ENCODE measurements at regions not wholly inside any gene's neighbourhood (a gene's known extent, or its start where the extent isn't known, plus 50 kb on each side); places are given as distances from the start of the nearest gene placed in this dataset.

DNA sequence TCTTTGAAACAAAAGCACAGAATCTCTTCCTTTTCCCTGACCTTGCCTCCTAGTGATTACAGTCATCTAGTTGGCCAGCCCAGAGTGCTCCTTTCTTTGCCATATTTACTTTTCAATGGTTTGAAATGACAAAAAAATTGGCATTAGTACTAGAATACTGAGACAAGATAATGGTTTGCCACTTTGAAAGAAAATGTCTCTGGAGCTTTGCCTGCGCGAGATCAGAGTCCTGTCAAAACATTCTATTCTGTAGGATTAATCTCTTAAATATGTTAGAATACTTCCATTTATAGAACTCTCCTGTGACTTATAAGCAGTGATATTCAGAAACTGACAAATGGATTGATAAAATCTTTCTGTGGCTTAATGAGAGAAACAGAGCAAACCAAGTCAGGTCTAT is 484.0 kb upstream of the IZUMO3 start:
- ChIA-PET POLR2A (no interaction called here), CTCF (no interaction called here)
- DNase-seq (ENCODE audit: extremely low spot score): no peak
- TF ChIP-seq FOXK2 (IDR thresholded peaks at IDR 0.05): no peak
- TF ChIP-seq ELF4 (IDR thresholded peaks at IDR 0.05): no peak
- TF ChIP-seq CTBP1 (IDR thresholded peaks at IDR 0.05; ENCODE audit: borderline replicate concordance): no peak
- TF ChIP-seq ARNT (IDR thresholded peaks at IDR 0.05): no peak
- TF ChIP-seq BHLHE40 (IDR thresholded peaks at IDR 0.05; ENCODE audit: borderline replicate concordance): no peak
- no peak for TF ChIP-seq TARDBP (IDR thresholded peaks at IDR 0.05)
- no peak for TF ChIP-seq SUZ12 (IDR thresholded peaks at IDR 0.05)
- TF ChIP-seq FOXA1 (IDR thresholded peaks at IDR 0.05): no peak
- TF ChIP-seq NFRKB (IDR thresholded peaks at IDR 0.05): no peak
- no peak for TF ChIP-seq L3MBTL2 (conservative IDR thresholded peaks at IDR 0.05)

DNA sequence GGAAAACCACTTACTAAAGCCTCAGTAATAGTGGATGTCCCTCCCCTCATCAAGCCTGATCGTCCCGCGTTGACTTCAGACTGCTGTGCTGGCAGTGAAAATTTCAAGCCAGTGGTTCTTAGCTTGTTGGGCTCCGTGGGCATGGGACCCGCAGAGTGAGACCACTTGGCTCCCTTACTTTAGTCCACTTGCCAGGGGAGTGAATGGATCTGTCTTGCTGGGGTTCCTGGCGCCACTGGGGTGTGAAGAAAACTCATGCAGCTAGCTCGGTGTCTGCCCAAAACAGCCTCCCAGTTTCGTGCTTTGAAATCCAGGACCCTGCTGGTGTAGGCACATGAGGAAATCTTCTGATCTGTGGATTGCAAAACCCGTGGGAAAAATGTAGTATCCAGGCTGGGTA is 480.0 kb upstream of the IZUMO3 start:
- no peak for DNase-seq (ENCODE audit: extremely low spot score)
- POLR2A ChIA-PET: no interaction called here
- CTCF ChIA-PET: no interaction called here
- TF ChIP-seq L3MBTL2 (conservative IDR thresholded peaks at IDR 0.05): no peak
- TF ChIP-seq SUZ12 (IDR thresholded peaks at IDR 0.05): no peak
- TF ChIP-seq, protein P1, sequence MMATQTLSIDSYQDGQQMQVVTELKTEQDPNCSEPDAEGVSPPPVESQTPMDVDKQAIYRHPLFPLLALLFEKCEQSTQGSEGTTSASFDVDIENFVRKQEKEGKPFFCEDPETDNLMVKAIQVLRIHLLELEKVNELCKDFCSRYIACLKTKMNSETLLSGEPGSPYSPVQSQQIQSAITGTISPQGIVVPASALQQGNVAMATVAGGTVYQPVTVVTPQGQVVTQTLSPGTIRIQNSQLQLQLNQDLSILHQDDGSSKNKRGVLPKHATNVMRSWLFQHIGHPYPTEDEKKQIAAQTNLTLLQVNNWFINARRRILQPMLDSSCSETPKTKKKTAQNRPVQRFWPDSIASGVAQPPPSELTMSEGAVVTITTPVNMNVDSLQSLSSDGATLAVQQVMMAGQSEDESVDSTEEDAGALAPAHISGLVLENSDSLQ (IDR thresholded peaks at IDR 0.05): no peak
- no peak for TF ChIP-seq LEF1 (IDR thresholded peaks at IDR 0.05; ENCODE audit: borderline replicate concordance)
- no peak for TF ChIP-seq NFRKB (IDR thresholded peaks at IDR 0.05)
- TF ChIP-seq ARNT (IDR thresholded peaks at IDR 0.05): no peak
- TF ChIP-seq ZNF384 (IDR thresholded peaks at IDR 0.05): no peak
- no peak for TF ChIP-seq FOXK2 (IDR thresholded peaks at IDR 0.05)
- no peak for TF ChIP-seq BHLHE40 (IDR thresholded peaks at IDR 0.05; ENCODE audit: borderline replicate concordance)
- TF ChIP-seq ELF4 (IDR thresholded peaks at IDR 0.05): no peak
- no peak for TF ChIP-seq FOXM1 (IDR thresholded peaks at IDR 0.05; ENCODE audit: borderline replicate concordance)
- TF ChIP-seq HDGF (IDR thresholded peaks at IDR 0.05; ENCODE audit: borderline replicate concordance): no peak
- TF ChIP-seq CTBP1 (IDR thresholded peaks at IDR 0.05; ENCODE audit: borderline replicate concordance): no peak
- no peak for TF ChIP-seq FOXA1 (IDR thresholded peaks at IDR 0.05)
- no peak for TF ChIP-seq TARDBP (IDR thresholded peaks at IDR 0.05)
- TF ChIP-seq SP1 (IDR thresholded peaks at IDR 0.05): no peak

DNA sequence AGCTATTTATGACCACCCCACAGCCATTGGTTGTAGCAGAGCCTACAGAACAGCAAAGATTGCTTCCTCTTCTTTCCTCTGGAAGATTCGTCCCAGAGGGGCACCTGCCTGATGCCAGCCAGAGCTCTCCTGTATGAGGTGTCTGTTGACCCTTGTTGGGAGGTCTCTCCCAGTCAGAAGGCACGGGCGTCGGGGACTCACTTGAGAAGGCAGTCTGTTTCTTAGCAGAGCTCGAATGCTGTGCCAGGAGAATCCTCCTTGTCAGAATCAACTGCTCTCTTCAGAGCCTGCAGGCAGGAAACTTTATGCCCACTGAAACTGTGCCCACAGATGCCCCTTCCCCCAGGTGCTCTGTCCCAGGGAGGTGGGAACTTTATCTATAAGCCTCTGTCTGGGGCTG is 479.5 kb upstream of the IZUMO3 start:
- ChIA-PET POLR2A (no interaction called here), CTCF (no interaction called here)
- TF ChIP-seq BHLHE40 (IDR thresholded peaks at IDR 0.05; ENCODE audit: borderline replicate concordance) (no peak), ZNF384 (IDR thresholded peaks at IDR 0.05) (no peak), CTBP1 (IDR thresholded peaks at IDR 0.05; ENCODE audit: borderline replicate concordance) (no peak), TARDBP (IDR thresholded peaks at IDR 0.05) (no peak), FOXK2 (IDR thresholded peaks at IDR 0.05) (no peak), ELF4 (IDR thresholded peaks at IDR 0.05) (no peak), LEF1 (IDR thresholded peaks at IDR 0.05; ENCODE audit: borderline replicate concordance) (no peak), SP1 (IDR thresholded peaks at IDR 0.05) (no peak), NFRKB (IDR thresholded peaks at IDR 0.05) (no peak), HDGF (IDR thresholded peaks at IDR 0.05; ENCODE audit: borderline replicate concordance) (no peak), FOXM1 (IDR thresholded peaks at IDR 0.05; ENCODE audit: borderline replicate concordance) (no peak), FOXA1 (IDR thresholded peaks at IDR 0.05) (no peak), SUZ12 (IDR thresholded peaks at IDR 0.05) (no peak), ARNT (IDR thresholded peaks at IDR 0.05) (no peak), L3MBTL2 (conservative IDR thresholded peaks at IDR 0.05) (no peak)
- TF ChIP-seq, protein P1 (IDR thresholded peaks at IDR 0.05): no peak
- no peak for DNase-seq (ENCODE audit: extremely low spot score)

DNA sequence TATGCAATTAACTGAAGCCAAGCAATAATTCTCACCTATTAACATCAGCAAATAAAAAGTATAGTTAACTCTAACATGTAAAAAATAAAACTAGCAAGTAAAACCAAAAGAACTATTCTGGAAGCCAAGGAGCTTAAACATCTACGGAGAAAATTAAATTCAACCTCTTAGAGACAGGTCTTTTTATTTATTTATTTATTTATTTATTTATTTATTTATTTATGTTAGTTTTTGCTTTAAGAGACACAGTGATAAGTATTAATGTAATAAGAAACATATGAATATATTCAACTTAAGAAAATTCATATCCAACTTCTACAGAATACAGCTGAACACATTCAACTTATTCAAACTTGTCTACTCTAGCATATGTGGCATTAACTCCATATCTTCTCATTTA is 472.1 kb upstream of the IZUMO3 start:
- DNase-seq (ENCODE audit: extremely low spot score): no peak
- ChIA-PET POLR2A (no interaction called here), CTCF (no interaction called here)
- TF ChIP-seq FOXM1 (IDR thresholded peaks at IDR 0.05; ENCODE audit: borderline replicate concordance) (no peak), CTBP1 (IDR thresholded peaks at IDR 0.05; ENCODE audit: borderline replicate concordance) (no peak), FOXA1 (IDR thresholded peaks at IDR 0.05) (no peak), L3MBTL2 (conservative IDR thresholded peaks at IDR 0.05) (no peak)

DNA sequence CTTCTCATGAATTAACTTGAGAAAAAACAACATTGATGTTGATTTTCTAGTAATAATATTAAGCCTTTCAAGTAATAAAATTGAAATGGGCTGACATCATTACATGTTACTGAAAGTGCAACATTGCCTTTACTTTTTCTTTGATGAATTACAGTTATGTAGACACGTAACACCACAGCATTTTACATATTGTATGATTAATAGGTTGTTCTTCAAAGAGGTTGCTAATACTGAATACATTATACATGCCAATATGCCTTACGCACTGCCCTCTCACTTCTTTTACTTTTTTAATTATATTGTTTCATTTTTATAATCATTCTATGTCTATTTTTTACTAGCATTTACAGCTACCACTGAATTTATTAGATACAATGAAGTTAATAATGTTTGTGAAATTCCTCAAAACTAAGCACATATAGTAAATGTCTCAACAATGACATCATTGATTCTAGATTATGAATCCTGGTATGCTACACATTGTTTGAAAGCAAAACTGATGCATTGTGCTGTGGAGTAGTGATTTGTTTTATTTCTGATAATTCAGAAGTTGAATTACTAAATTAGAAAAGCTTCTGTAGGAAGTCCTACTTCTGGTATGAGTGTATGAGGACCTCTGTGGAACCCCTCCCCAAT is 464.4 kb upstream of the IZUMO3 start:
- ChIA-PET POLR2A (no interaction called here), CTCF (no interaction called here)
- no peak for TF ChIP-seq SUZ12 (IDR thresholded peaks at IDR 0.05)
- TF ChIP-seq SP1 (IDR thresholded peaks at IDR 0.05): no peak
- no peak for TF ChIP-seq CTBP1 (IDR thresholded peaks at IDR 0.05; ENCODE audit: borderline replicate concordance)
- TF ChIP-seq LEF1 (IDR thresholded peaks at IDR 0.05; ENCODE audit: borderline replicate concordance): no peak
- TF ChIP-seq ARNT (IDR thresholded peaks at IDR 0.05): no peak
- TF ChIP-seq, protein P1 (IDR thresholded peaks at IDR 0.05): no peak
- no peak for TF ChIP-seq FOXM1 (IDR thresholded peaks at IDR 0.05; ENCODE audit: borderline replicate concordance)
- no peak for TF ChIP-seq HDGF (IDR thresholded peaks at IDR 0.05; ENCODE audit: borderline replicate concordance)
- no peak for TF ChIP-seq NFRKB (IDR thresholded peaks at IDR 0.05)
- no peak for TF ChIP-seq BHLHE40 (IDR thresholded peaks at IDR 0.05; ENCODE audit: borderline replicate concordance)
- TF ChIP-seq ZNF384 (IDR thresholded peaks at IDR 0.05): no peak
- TF ChIP-seq FOXK2 (IDR thresholded peaks at IDR 0.05): no peak
- no peak for TF ChIP-seq L3MBTL2 (conservative IDR thresholded peaks at IDR 0.05)
- TF ChIP-seq FOXA1 (IDR thresholded peaks at IDR 0.05): no peak
- TF ChIP-seq TARDBP (IDR thresholded peaks at IDR 0.05): no peak
- no peak for TF ChIP-seq ELF4 (IDR thresholded peaks at IDR 0.05)
- DNase-seq (ENCODE audit: extremely low spot score): no peak

DNA sequence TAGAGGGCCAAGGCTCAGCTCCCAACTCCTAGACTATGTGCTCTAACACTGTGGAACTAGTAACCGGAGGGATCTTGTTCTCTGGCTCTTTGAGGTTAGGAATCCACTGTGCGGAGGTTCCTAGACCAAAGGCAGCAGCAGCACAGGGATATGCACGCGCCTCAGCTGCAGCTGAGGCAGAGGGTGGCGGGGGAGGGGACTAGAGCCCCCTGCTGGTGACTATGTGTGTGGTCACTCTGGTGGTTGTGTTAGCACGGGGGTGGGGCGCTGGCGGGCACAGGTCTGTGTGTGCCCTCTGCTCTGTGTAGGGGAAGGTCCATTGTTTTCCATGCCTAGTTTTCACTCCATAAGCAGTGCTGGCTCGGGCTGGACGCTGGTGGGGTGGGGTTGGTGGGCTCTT is 458.0 kb upstream of the IZUMO3 start:
- ChIA-PET CTCF (interaction anchor here (1.2 kb wide), 1 partner anchor 9 kb away, joined by 3 read pairs; no protein-coding TSS in a partner anchor), POLR2A (no interaction called here)
- TF ChIP-seq L3MBTL2 (conservative IDR thresholded peaks at IDR 0.05) (no peak), FOXK2 (IDR thresholded peaks at IDR 0.05) (no peak), ARNT (IDR thresholded peaks at IDR 0.05) (no peak), SP1 (IDR thresholded peaks at IDR 0.05) (no peak), FOXM1 (IDR thresholded peaks at IDR 0.05; ENCODE audit: borderline replicate concordance) (no peak), ELF4 (IDR thresholded peaks at IDR 0.05) (no peak), TARDBP (IDR thresholded peaks at IDR 0.05) (no peak), NFRKB (IDR thresholded peaks at IDR 0.05) (no peak), LEF1 (IDR thresholded peaks at IDR 0.05; ENCODE audit: borderline replicate concordance) (no peak), CTBP1 (IDR thresholded peaks at IDR 0.05; ENCODE audit: borderline replicate concordance) (no peak), ZNF384 (IDR thresholded peaks at IDR 0.05) (no peak), BHLHE40 (IDR thresholded peaks at IDR 0.05; ENCODE audit: borderline replicate concordance) (no peak)
- TF ChIP-seq, protein P1 (IDR thresholded peaks at IDR 0.05): no peak
- peak; percentile 61 for DNase-seq (ENCODE audit: extremely low spot score)

Data from HEK293T (cell line).